ENCODE measurements at regions not wholly inside any gene's neighbourhood (a gene's known extent, or its start where the extent isn't known, plus 50 kb on each side); places are given as distances from the start of the nearest gene placed in this dataset.
"Not testable (repeated sequence)": the region's sequence is repeated elsewhere in the genome, so short reads cannot be mapped to it uniquely, and the experiment has no call there.

GRCh38 chr1:53182-53581 is 398.3 kb downstream of the OR4F29 start:
- not testable (repeated sequence) for TF ChIP-seq POLR2A, POLR2AphosphoS5 (IDR thresholded peaks at IDR 0.05; ENCODE audit: low read depth, low read length)

Data from GM12892 (cell line).